ENCODE measurements at regions not wholly inside any gene's neighbourhood (a gene's known extent, or its start where the extent isn't known, plus 50 kb on each side); places are given as distances from the start of the nearest gene placed in this dataset.
"Not testable (repeated sequence)": the region's sequence is repeated elsewhere in the genome, so short reads cannot be mapped to it uniquely, and the experiment has no call there.

GRCh38 chr5:152051499-152052454 is 127.1 kb upstream of the GLRA1 start:
- DNase-seq (ENCODE audit: low spot score): no peak

- DNase-seq (ENCODE audit: low spot score): no peak
Measured at GRCh38 chr5:152046361-152046760, 121.7 kb upstream of the GLRA1 start.

DNA sequence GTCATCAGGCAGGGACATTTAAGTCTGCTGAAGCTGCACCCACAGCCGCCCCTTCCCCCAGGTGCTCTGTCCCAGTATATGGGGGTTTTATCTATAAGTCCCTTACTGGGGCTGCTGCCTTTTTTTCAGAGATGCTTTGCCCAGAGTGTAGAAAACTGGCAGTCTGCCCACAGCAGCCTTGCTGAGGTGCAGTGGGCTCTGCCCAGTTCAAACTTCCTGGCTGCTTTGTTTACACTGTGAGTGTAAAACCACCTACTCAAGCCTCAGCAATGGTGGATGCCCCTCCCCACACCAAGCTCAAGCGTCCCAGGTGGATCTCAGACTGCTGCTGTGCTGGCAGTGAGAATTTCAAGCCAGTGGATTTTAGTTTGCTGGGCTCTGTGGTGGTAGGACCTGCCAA is 114.2 kb upstream of the GLRA1 start:
- not testable (repeated sequence) for DNase-seq (ENCODE audit: low spot score)

DNA sequence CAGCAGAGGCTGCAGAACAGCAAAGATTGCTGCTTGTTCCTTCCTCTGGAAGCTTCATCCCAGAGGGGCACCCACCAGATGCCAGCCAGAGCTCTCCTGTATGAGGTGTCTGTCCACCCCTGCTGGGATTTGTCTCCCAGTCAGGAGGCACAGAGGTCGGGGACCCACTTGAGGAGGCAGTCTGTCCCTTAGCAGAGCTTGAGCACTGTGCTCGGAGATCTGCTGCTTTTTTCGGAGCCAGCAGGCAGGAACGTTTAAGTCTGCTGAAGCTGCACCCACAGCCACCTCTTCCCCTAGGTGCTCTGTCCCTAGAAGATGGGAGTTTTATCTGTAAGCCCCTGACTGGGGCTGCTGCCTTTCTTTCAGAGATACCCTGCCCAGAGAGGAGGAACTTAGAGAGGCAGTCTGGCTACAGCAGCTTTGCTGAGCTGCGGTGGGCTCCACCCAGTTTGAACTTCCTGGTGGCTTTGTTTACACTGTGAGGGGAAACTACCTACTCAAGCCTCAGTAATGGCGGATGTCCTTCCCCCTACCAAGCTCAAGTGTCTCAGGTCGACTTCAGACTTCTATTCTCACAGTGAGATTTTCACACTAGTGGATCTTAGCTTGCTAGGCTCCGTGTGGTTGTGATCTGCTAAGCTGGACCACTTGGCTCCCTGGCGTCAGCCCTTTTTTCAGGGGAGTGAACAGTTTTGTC is 101.8 kb upstream of the GLRA1 start:
- not testable (repeated sequence) for DNase-seq (ENCODE audit: low spot score)

DNA sequence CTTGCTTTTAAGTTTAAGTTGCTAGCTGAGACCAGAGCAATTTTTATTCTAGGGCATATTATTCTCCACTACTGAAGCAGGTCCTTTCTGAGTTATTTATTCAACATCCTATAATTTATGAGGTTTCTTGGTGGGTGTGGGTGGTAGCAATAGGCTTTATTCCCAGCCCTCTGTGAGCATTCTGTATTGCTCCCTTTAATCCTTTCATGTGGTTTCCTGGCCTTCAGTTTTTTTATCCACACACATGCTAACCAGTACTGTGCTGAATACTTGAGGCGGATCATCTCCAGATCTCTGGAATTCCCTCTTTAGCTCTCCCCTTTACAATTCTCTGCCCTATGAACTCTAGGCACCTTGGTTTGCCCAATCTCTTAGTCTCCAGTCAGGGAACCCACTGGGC is 91.8 kb upstream of the GLRA1 start:
- no peak for DNase-seq (ENCODE audit: low spot score)

GRCh38 chr5:152007653-152008335 is 83.1 kb upstream of the GLRA1 start:
- DNase-seq (ENCODE audit: low spot score): no peak

GRCh38 chr5:152004095-152004494 is 79.4 kb upstream of the GLRA1 start:
- no peak for DNase-seq (ENCODE audit: low spot score)
